PC-9 (cell line): ENCODE measurements at regions not wholly inside any gene's neighbourhood (a gene's known extent, or its start where the extent isn't known, plus 50 kb on each side); places are given as distances from the start of the nearest gene placed in this dataset.
"Not testable (repeated sequence)": the region's sequence is repeated elsewhere in the genome, so short reads cannot be mapped to it uniquely, and the experiment has no call there.

Source experiments
- BruUV-seq: library from RNA; stranded (reverse); fragments of 400-500 nt; replicated peaks from 2 replicates; lab custom pipeline; 2021; lab: Mats Ljungman, UMichigan
- CTCF ChIA-PET: fragments of 300-600 bp; sonication (Branson Sonifier 250); formaldehyde crosslinking; loops from one replicate; lab custom pipeline; 2022; ENCODE audit warnings: antibody characterized with exemption; lab: Charles Lee
- POLR2A ChIA-PET: fragments of 300-600 bp; sonication (Branson Sonifier 250); formaldehyde crosslinking; loops from one replicate; lab custom pipeline; 2022; ENCODE audit warnings: antibody characterized with exemption; ENCODE audit not compliant: unreplicated experiment; lab: Charles Lee
- DNase-seq, 2 experiments: peaks; one replicate each; pipeline versions ENCODE4 v3.0.0 to v3.0.0-alpha.2; 2015 to 2022; ENCODE audit warnings: mixed read lengths in 1 of 2
- H2AFZ ChIP-seq: fragments of 200-600 bp; sonication (generic); 2 replicates; pipeline ENCODE4 v1.8.1; 2017; ENCODE audit warnings: antibody characterized with exemption
- H3F3A ChIP-seq: fragments of 200-600 bp; sonication (generic); 2 replicates; pipeline ENCODE4 v1.8.1; 2017; ENCODE audit warnings: antibody characterized with exemption, mild to moderate bottlenecking, low read depth; ENCODE audit not compliant: insufficient read depth
- H3K27ac ChIP-seq: fragments of 200-600 bp; sonication (generic); 2 replicates; pipeline ENCODE4 v1.6.1; 2016; ENCODE audit warnings: mixed run types
- H3K27me3 ChIP-seq: fragments of 200-600 bp; sonication (generic); 2 replicates; pipeline ENCODE4 v1.6.1; 2016; ENCODE audit warnings: low read depth, mixed run types; ENCODE audit not compliant: insufficient read depth
- H3K36me3 ChIP-seq: fragments of 200-600 bp; sonication (generic); 2 replicates; pipeline ENCODE4 v1.6.1; 2016; ENCODE audit warnings: low read depth, mixed run types
- H3K4me1 ChIP-seq: fragments of 200-600 bp; sonication (generic); replicated peaks from 2 replicates; pipeline ENCODE4 v1.6.1; 2016; ENCODE audit warnings: mixed run types; ENCODE audit not compliant: insufficient read depth
- H3K4me2 ChIP-seq: fragments of 200-600 bp; sonication (generic); 2 replicates; pipeline ENCODE4 v1.6.1; 2017; ENCODE audit warnings: mixed run types
- H3K4me3 ChIP-seq: fragments of 200-600 bp; sonication (generic); 2 replicates; pipeline ENCODE4 v1.6.1; 2016; ENCODE audit warnings: mixed run types
- H3K79me2 ChIP-seq: fragments of 200-600 bp; sonication (generic); 2 replicates; pipeline ENCODE4 v1.6.1; 2017; ENCODE audit warnings: low read depth, mixed run types
- H3K9me2 ChIP-seq: fragments of 200-600 bp; sonication (generic); 2 replicates; pipeline ENCODE4 v1.8.1; 2017; ENCODE audit warnings: mild to moderate bottlenecking; ENCODE audit not compliant: insufficient read depth
- H3K9me3 ChIP-seq: fragments of 200-600 bp; sonication (generic); 2 replicates; pipeline ENCODE4 v1.8.1; 2016; ENCODE audit warnings: low read depth; ENCODE audit not compliant: insufficient read depth
- H4K20me1 ChIP-seq: fragments of 200-600 bp; sonication (generic); 2 replicates; pipeline ENCODE4 v1.8.1; 2017; ENCODE audit not compliant: insufficient read depth
- EZH2 ChIP-seq: fragments of 200-600 bp; sonication (generic); IDR thresholded peaks from 2 replicates; pipeline ENCODE4 v1.8.0; 2017; ENCODE audit warnings: antibody characterized with exemption, low read depth
- intact Hi-C: fragments of 100-400 bp; cut with micrococcal nuclease; formaldehyde crosslinking; loops from one replicate; pipeline ENCODE4 v1.10.0; 2022; ENCODE audit not compliant: unreplicated experiment
- TF ChIP-seq, protein P1 (sequence below): fragments of 200-600 bp; sonication (generic); conservative IDR thresholded peaks from 2 replicates; pipeline ENCODE4 v1.6.1; 2017; ENCODE audit warnings: mixed run types, antibody characterized with exemption, mild to moderate bottlenecking, moderate library complexity

DNA sequence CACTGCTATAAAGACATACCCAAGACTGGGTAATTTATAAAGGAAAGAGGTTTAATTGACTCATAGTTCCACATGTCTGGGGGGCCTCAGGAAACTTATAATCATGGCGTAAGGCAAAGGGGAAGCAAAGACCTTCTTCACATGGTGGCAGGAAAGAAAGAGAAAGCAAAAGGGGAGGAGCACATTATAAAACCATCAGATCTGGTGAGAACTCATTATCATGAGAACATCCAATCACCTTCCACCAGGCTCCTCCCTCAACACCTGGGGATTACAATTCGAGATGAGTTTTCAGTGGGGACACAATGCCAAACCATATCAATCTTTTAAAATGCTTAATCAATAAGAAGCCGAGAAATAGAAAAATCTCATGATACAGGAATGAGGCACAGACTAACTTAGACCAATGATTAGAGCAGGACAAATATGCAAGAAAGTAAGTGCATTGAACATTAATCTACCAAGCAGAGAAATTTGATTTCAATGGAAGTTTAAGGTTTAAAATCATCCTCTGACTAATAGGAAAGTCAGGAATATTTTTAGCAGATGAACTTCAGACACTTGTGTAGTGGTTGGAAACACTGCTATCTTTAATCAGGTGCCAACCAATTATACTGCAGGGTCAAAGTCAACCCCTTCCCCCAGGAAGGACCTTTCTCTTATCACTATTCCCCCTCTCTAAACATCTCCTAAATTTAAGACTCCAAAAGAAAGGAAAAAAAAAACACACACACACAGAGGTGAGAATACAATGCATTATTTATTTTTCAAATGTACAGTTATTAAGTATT is 259.2 kb downstream of the IRS1 start:
- Histone ChIP-seq H3K79me2 (no peaks in the 10 kb centered on the region), H3K9me2 (no peaks in the 10 kb centered on the region), H3K9me3 (peaks cover 15% of the 10 kb centered on the region), H2AFZ (no peak overlapping the region), H3K36me3 (no peaks in the 10 kb centered on the region), H3K4me1 (no peaks in the 10 kb centered on the region), H3K27ac (no peak overlapping the region), H3K4me3 (no peak overlapping the region), H3K4me2 (no peak overlapping the region), H4K20me1 (no peaks in the 10 kb centered on the region), H3F3A (no peaks in the 10 kb centered on the region), H3K27me3 (no peaks in the 10 kb centered on the region)
- ChIA-PET POLR2A (no interaction called here), CTCF (no interaction called here)
- BruUV-seq: no TSS peak
- intact Hi-C loops: no loop called here
- no peak for TF ChIP-seq EZH2
- TF ChIP-seq, protein P1, sequence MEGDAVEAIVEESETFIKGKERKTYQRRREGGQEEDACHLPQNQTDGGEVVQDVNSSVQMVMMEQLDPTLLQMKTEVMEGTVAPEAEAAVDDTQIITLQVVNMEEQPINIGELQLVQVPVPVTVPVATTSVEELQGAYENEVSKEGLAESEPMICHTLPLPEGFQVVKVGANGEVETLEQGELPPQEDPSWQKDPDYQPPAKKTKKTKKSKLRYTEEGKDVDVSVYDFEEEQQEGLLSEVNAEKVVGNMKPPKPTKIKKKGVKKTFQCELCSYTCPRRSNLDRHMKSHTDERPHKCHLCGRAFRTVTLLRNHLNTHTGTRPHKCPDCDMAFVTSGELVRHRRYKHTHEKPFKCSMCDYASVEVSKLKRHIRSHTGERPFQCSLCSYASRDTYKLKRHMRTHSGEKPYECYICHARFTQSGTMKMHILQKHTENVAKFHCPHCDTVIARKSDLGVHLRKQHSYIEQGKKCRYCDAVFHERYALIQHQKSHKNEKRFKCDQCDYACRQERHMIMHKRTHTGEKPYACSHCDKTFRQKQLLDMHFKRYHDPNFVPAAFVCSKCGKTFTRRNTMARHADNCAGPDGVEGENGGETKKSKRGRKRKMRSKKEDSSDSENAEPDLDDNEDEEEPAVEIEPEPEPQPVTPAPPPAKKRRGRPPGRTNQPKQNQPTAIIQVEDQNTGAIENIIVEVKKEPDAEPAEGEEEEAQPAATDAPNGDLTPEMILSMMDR: no peak
- no peak for DNase-seq

DNA sequence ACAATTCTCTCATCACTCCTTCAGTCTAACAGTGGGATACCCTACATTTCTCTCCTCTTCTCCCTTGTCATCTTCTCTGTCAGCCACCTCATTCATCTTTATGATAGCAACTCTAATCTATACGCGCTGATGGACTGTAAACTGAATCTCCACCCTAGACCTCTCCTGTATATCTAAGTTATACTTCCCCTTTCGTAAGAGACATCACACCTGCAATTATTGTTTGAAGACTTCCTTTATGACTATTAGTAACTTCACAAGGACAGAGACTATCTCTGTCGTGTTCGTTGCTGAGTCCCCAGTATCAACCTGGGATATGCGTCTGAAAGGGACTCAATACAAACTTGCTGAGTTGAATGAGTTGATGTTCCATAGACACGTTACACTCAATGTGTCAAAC is 263.2 kb downstream of the IRS1 start:
- Histone ChIP-seq H3K4me1 (no peaks in the 10 kb centered on the region), H2AFZ (no peak overlapping the region), H3K9me2 (no peaks in the 10 kb centered on the region), H3K79me2 (no peaks in the 10 kb centered on the region), H3K27ac (no peak overlapping the region), H3F3A (no peaks in the 10 kb centered on the region), H3K4me3 (no peak overlapping the region), H4K20me1 (no peaks in the 10 kb centered on the region), H3K4me2 (no peak overlapping the region), H3K9me3 (peaks cover 6% of the 10 kb centered on the region; the same call in 1 of the 2 replicates), H3K36me3 (no peaks in the 10 kb centered on the region), H3K27me3 (no peaks in the 10 kb centered on the region)
- intact Hi-C loops: no loop called here
- CTCF ChIA-PET: no interaction called here
- BruUV-seq: no TSS peak
- POLR2A ChIA-PET: no interaction called here
- DNase-seq: no peak
- TF ChIP-seq EZH2: no peak
- TF ChIP-seq, protein P1: no peak

GRCh38 chr2:226532976-226533375 is 266.6 kb downstream of the IRS1 start:
- H3K4me3 ChIP-seq, DNase-seq, H3K9me3 ChIP-seq, H3K4me2 ChIP-seq, H3K27me3 ChIP-seq, intact Hi-C loops, H3K27ac ChIP-seq, H3K36me3 ChIP-seq, BruUV-seq, H3K79me2 ChIP-seq, CTCF ChIA-PET, H3F3A ChIP-seq, H3K9me2 ChIP-seq, POLR2A ChIA-PET, H3K4me1 ChIP-seq, H4K20me1 ChIP-seq, H2AFZ ChIP-seq: not testable (repeated sequence)
